PC-9 (cell line): ENCODE measurements at regions not wholly inside any gene's neighbourhood (a gene's known extent, or its start where the extent isn't known, plus 50 kb on each side); places are given as distances from the start of the nearest gene placed in this dataset.

ENCODE experiments used
- BruUV-seq: library from RNA; stranded (reverse); fragments of 400-500 nt; replicated peaks from 2 replicates; lab custom pipeline; 2021; lab: Mats Ljungman, UMichigan
- CTCF ChIA-PET: fragments of 300-600 bp; sonication (Branson Sonifier 250); formaldehyde crosslinking; loops from one replicate; lab custom pipeline; 2022; ENCODE audit warnings: antibody characterized with exemption; lab: Charles Lee
- POLR2A ChIA-PET: fragments of 300-600 bp; sonication (Branson Sonifier 250); formaldehyde crosslinking; loops from one replicate; lab custom pipeline; 2022; ENCODE audit warnings: antibody characterized with exemption; ENCODE audit not compliant: unreplicated experiment; lab: Charles Lee
- DNase-seq, 2 experiments: peaks; one replicate each; pipeline versions ENCODE4 v3.0.0 to v3.0.0-alpha.2; 2015 to 2022; ENCODE audit warnings: mixed read lengths in 1 of 2
- H2AFZ ChIP-seq: fragments of 200-600 bp; sonication (generic); 2 replicates; pipeline ENCODE4 v1.8.1; 2017; ENCODE audit warnings: antibody characterized with exemption
- H3F3A ChIP-seq: fragments of 200-600 bp; sonication (generic); 2 replicates; pipeline ENCODE4 v1.8.1; 2017; ENCODE audit warnings: antibody characterized with exemption, mild to moderate bottlenecking, low read depth; ENCODE audit not compliant: insufficient read depth
- H3K27ac ChIP-seq: fragments of 200-600 bp; sonication (generic); 2 replicates; pipeline ENCODE4 v1.6.1; 2016; ENCODE audit warnings: mixed run types
- H3K27me3 ChIP-seq: fragments of 200-600 bp; sonication (generic); 2 replicates; pipeline ENCODE4 v1.6.1; 2016; ENCODE audit warnings: low read depth, mixed run types; ENCODE audit not compliant: insufficient read depth
- H3K36me3 ChIP-seq: fragments of 200-600 bp; sonication (generic); 2 replicates; pipeline ENCODE4 v1.6.1; 2016; ENCODE audit warnings: low read depth, mixed run types
- H3K4me1 ChIP-seq: fragments of 200-600 bp; sonication (generic); replicated peaks from 2 replicates; pipeline ENCODE4 v1.6.1; 2016; ENCODE audit warnings: mixed run types; ENCODE audit not compliant: insufficient read depth
- H3K4me2 ChIP-seq: fragments of 200-600 bp; sonication (generic); 2 replicates; pipeline ENCODE4 v1.6.1; 2017; ENCODE audit warnings: mixed run types
- H3K4me3 ChIP-seq: fragments of 200-600 bp; sonication (generic); 2 replicates; pipeline ENCODE4 v1.6.1; 2016; ENCODE audit warnings: mixed run types
- H3K79me2 ChIP-seq: fragments of 200-600 bp; sonication (generic); 2 replicates; pipeline ENCODE4 v1.6.1; 2017; ENCODE audit warnings: low read depth, mixed run types
- H3K9me2 ChIP-seq: fragments of 200-600 bp; sonication (generic); 2 replicates; pipeline ENCODE4 v1.8.1; 2017; ENCODE audit warnings: mild to moderate bottlenecking; ENCODE audit not compliant: insufficient read depth
- H3K9me3 ChIP-seq: fragments of 200-600 bp; sonication (generic); 2 replicates; pipeline ENCODE4 v1.8.1; 2016; ENCODE audit warnings: low read depth; ENCODE audit not compliant: insufficient read depth
- H4K20me1 ChIP-seq: fragments of 200-600 bp; sonication (generic); 2 replicates; pipeline ENCODE4 v1.8.1; 2017; ENCODE audit not compliant: insufficient read depth
- EZH2 ChIP-seq: fragments of 200-600 bp; sonication (generic); IDR thresholded peaks from 2 replicates; pipeline ENCODE4 v1.8.0; 2017; ENCODE audit warnings: antibody characterized with exemption, low read depth
- intact Hi-C: fragments of 100-400 bp; cut with micrococcal nuclease; formaldehyde crosslinking; loops from one replicate; pipeline ENCODE4 v1.10.0; 2022; ENCODE audit not compliant: unreplicated experiment
- TF ChIP-seq, protein P1 (sequence below): fragments of 200-600 bp; sonication (generic); conservative IDR thresholded peaks from 2 replicates; pipeline ENCODE4 v1.6.1; 2017; ENCODE audit warnings: mixed run types, antibody characterized with exemption, mild to moderate bottlenecking, moderate library complexity

DNA sequence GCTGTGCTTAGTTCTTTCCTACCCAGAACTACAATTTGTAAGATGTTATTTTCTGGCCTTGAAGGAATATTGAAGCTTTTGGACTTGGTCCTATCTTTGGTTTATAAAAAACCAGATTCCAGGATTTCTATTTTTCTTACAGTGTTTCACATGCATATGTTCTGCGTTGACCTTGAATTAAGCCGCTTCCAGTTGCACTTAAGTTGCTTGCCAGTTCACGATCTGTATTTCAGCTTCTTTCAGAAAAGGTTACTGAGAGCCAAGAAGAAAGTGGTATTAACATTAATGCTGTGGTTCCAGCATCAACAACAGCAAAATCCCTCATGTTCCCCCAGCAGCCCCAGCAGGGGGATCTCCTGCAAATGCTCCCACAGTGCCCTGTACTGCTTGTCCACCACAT is 156.4 kb upstream of the ADAMTS16 start:
- peaks cover 4% of the 10 kb centered on the region; the same call in 1 of the 2 replicates for H4K20me1 ChIP-seq
- no peaks in the 10 kb centered on the region for H3K79me2 ChIP-seq
- H2AFZ ChIP-seq, result no peak overlapping the region
- ChIA-PET POLR2A (no interaction called here), CTCF (no interaction called here)
- H3K27me3 ChIP-seq, result peaks cover 74% of the 10 kb centered on the region
- no peak overlapping the region for H3K4me2 ChIP-seq
- no peak overlapping the region for H3K27ac ChIP-seq
- no TSS peak for BruUV-seq
- intact Hi-C loops, result no loop called here
- H3K36me3 ChIP-seq, result no peaks in the 10 kb centered on the region
- H3K4me1 ChIP-seq, result no peaks in the 10 kb centered on the region
- H3K9me3 ChIP-seq, result no peaks in the 10 kb centered on the region
- H3F3A ChIP-seq, result no peaks in the 10 kb centered on the region
- no peak overlapping the region for H3K4me3 ChIP-seq
- no peaks in the 10 kb centered on the region for H3K9me2 ChIP-seq
- no peak for DNase-seq
- TF ChIP-seq, protein P1, sequence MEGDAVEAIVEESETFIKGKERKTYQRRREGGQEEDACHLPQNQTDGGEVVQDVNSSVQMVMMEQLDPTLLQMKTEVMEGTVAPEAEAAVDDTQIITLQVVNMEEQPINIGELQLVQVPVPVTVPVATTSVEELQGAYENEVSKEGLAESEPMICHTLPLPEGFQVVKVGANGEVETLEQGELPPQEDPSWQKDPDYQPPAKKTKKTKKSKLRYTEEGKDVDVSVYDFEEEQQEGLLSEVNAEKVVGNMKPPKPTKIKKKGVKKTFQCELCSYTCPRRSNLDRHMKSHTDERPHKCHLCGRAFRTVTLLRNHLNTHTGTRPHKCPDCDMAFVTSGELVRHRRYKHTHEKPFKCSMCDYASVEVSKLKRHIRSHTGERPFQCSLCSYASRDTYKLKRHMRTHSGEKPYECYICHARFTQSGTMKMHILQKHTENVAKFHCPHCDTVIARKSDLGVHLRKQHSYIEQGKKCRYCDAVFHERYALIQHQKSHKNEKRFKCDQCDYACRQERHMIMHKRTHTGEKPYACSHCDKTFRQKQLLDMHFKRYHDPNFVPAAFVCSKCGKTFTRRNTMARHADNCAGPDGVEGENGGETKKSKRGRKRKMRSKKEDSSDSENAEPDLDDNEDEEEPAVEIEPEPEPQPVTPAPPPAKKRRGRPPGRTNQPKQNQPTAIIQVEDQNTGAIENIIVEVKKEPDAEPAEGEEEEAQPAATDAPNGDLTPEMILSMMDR, result no peak
- TF ChIP-seq EZH2, result no peak

DNA sequence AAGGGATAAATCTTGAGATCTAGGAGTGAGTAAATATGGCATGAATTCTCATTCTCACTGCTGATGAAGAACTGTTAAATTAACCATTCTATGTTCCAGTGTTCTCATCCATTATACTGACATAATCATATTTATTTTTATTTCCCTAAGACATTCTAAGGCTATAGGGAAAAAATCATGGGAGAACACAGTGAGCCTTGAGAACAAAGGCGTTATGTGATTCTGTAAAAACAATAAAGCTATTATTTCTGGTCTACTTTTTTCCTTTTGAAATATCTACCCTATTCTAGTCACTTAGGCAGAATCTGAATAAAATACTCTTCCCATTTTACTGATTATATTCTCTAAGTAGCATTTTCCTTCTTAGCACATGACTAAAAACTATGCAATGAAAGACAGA is 155.7 kb upstream of the ADAMTS16 start:
- POLR2A ChIA-PET, result no interaction called here
- TF ChIP-seq, protein P1, result no peak
- TF ChIP-seq EZH2, result no peak
- Histone ChIP-seq H3F3A (no peaks in the 10 kb centered on the region), H3K36me3 (no peaks in the 10 kb centered on the region), H3K4me3 (no peak overlapping the region), H3K9me2 (no peaks in the 10 kb centered on the region), H3K79me2 (no peaks in the 10 kb centered on the region), H2AFZ (no peak overlapping the region), H3K27me3 (peaks cover 66% of the 10 kb centered on the region), H4K20me1 (peaks cover 4% of the 10 kb centered on the region; the same call in 1 of the 2 replicates), H3K4me2 (no peak overlapping the region), H3K9me3 (no peaks in the 10 kb centered on the region), H3K27ac (no peak overlapping the region), H3K4me1 (no peaks in the 10 kb centered on the region)
- CTCF ChIA-PET, result interaction anchor here (0.6 kb wide), 1 partner anchor 437 kb away, joined by 5 read pairs; no protein-coding TSS in a partner anchor
- DNase-seq, result no peak
- BruUV-seq, result no TSS peak
- intact Hi-C loops, result no loop called here

DNA sequence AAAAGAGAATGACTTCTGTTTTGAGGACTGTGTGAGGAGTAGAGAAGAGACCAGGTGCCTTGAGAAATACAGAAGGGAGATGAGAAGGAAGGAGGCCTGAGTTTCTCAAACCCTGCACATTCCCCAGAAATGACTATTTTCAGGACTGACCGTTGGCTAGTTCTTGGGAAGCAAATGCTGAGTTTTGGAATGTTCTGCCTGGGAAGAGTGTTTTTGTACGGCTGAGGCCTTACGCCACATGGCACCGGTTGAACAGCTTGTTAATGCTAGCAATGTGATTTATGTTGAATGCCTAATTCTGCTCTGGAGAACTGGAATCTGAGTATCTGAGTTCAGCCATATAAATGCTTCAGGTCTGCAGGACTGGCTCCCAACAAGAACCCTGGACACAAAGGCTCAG is 152.7 kb upstream of the ADAMTS16 start:
- no peak for TF ChIP-seq EZH2
- TF ChIP-seq, protein P1, result no peak
- CTCF ChIA-PET, result no interaction called here

More for the DNA sequence above, 152.7 kb upstream of the ADAMTS16 start:
- Histone ChIP-seq H3K4me2 (no peak overlapping the region), H2AFZ (no peak overlapping the region), H3K27me3 (peaks cover 60% of the 10 kb centered on the region), H4K20me1 (peaks cover 4% of the 10 kb centered on the region; the same call in 1 of the 2 replicates), H3K27ac (no peak overlapping the region), H3F3A (no peaks in the 10 kb centered on the region), H3K9me3 (no peaks in the 10 kb centered on the region), H3K9me2 (no peaks in the 10 kb centered on the region), H3K79me2 (no peaks in the 10 kb centered on the region), H3K4me3 (no peak overlapping the region), H3K4me1 (no peaks in the 10 kb centered on the region), H3K36me3 (no peaks in the 10 kb centered on the region)
- no peak for DNase-seq
- POLR2A ChIA-PET, result no interaction called here
- BruUV-seq, result no TSS peak
- intact Hi-C loops, result no loop called here
